ENCODE measurements at regions not wholly inside any gene's neighbourhood (a gene's known extent, or its start where the extent isn't known, plus 50 kb on each side); places are given as distances from the start of the nearest gene placed in this dataset.

- DNase-seq (ENCODE audit: low spot score, unreplicated experiment): no peak
- no peak overlapping the region for H3K4me3 Mint-ChIP-seq (ENCODE audit: low read depth)
- TF ChIP-seq CTCF (IDR thresholded peaks at IDR 0.05; ENCODE audit: unreplicated experiment): no peak
- H3K36me3 Mint-ChIP-seq (ENCODE audit: insufficient read depth): no peaks in the 10 kb centered on the region
- no peak overlapping the region for H3K27ac Mint-ChIP-seq
- no peaks in the 10 kb centered on the region for H3K27me3 Mint-ChIP-seq
- H3K4me1 Mint-ChIP-seq (ENCODE audit: low read depth): peaks cover 5% of the 10 kb centered on the region
- no peaks in the 10 kb centered on the region for H3K9me3 Mint-ChIP-seq (ENCODE audit: low read depth)
These were observed 172.3 kb upstream of the PRICKLE2 start for GRCh38 chr3:64397573-64397972.

GRCh38 chr3:64395490-64395889 is 170.2 kb upstream of the PRICKLE2 start:
- Mint-ChIP-seq H3K27me3 (no peaks in the 10 kb centered on the region), H3K4me3 (ENCODE audit: low read depth) (no peak overlapping the region), H3K36me3 (ENCODE audit: insufficient read depth) (no peaks in the 10 kb centered on the region), H3K9me3 (ENCODE audit: low read depth) (no peaks in the 10 kb centered on the region), H3K4me1 (ENCODE audit: low read depth) (peaks cover 12% of the 10 kb centered on the region), H3K27ac (no peak overlapping the region)
- TF ChIP-seq CTCF (IDR thresholded peaks at IDR 0.05; ENCODE audit: unreplicated experiment): no peak
- no peak for DNase-seq (ENCODE audit: low spot score, unreplicated experiment)

GRCh38 chr3:64393193-64393592 is 167.9 kb upstream of the PRICKLE2 start:
- Mint-ChIP-seq H3K27me3 (no peaks in the 10 kb centered on the region), H3K36me3 (ENCODE audit: insufficient read depth) (no peaks in the 10 kb centered on the region), H3K9me3 (ENCODE audit: low read depth) (no peaks in the 10 kb centered on the region), H3K4me3 (ENCODE audit: low read depth) (no peak overlapping the region), H3K27ac (no peak overlapping the region), H3K4me1 (ENCODE audit: low read depth) (peaks cover 19% of the 10 kb centered on the region)
- no peak for DNase-seq (ENCODE audit: low spot score, unreplicated experiment)
- TF ChIP-seq CTCF (IDR thresholded peaks at IDR 0.05; ENCODE audit: unreplicated experiment): no peak

- Mint-ChIP-seq H3K27ac (no peak overlapping the region), H3K4me1 (ENCODE audit: low read depth) (peaks cover 18% of the 10 kb centered on the region), H3K4me3 (ENCODE audit: low read depth) (no peak overlapping the region), H3K36me3 (ENCODE audit: insufficient read depth) (no peaks in the 10 kb centered on the region), H3K9me3 (ENCODE audit: low read depth) (no peaks in the 10 kb centered on the region), H3K27me3 (no peaks in the 10 kb centered on the region)
- no peak for DNase-seq (ENCODE audit: low spot score, unreplicated experiment)
- TF ChIP-seq CTCF (IDR thresholded peaks at IDR 0.05; ENCODE audit: unreplicated experiment): no peak
These were observed 166.7 kb upstream of the PRICKLE2 start for GRCh38 chr3:64392001-64392400.

- H3K4me1 Mint-ChIP-seq (ENCODE audit: low read depth): peaks cover 20% of the 10 kb centered on the region
- no peak overlapping the region for H3K27ac Mint-ChIP-seq
- H3K4me3 Mint-ChIP-seq (ENCODE audit: low read depth): no peak overlapping the region
- H3K36me3 Mint-ChIP-seq (ENCODE audit: insufficient read depth): no peaks in the 10 kb centered on the region
- no peaks in the 10 kb centered on the region for H3K9me3 Mint-ChIP-seq (ENCODE audit: low read depth)
- DNase-seq (ENCODE audit: low spot score, unreplicated experiment): no peak
- TF ChIP-seq CTCF (IDR thresholded peaks at IDR 0.05; ENCODE audit: unreplicated experiment): no peak
- H3K27me3 Mint-ChIP-seq: no peaks in the 10 kb centered on the region
These were observed 165.6 kb upstream of the PRICKLE2 start for GRCh38 chr3:64390893-64391292.

All from progenitor cell of endocrine pancreas (in vitro differentiated cells).